MG63 (cell line): ENCODE measurements at regions not wholly inside any gene's neighbourhood (a gene's known extent, or its start where the extent isn't known, plus 50 kb on each side); places are given as distances from the start of the nearest gene placed in this dataset.
A peak's percentile ranks its signal among the peaks of the same experiment; 100 is the strongest.

ENCODE experiments used
- DNase-seq: peaks from one replicate; pipeline ENCODE4 v3.0.0-alpha.2; 2020
- H3K27me3 ChIP-seq: fragments of 250-450 bp; sonication (Bioruptor Pico); 2 replicates; pipeline ENCODE4 v1.5.1; 2020; ENCODE audit warnings: mild to moderate bottlenecking, moderate library complexity
- H3K36me3 ChIP-seq: fragments of 250-450 bp; sonication (Bioruptor Pico); 2 replicates; pipeline ENCODE4 v1.5.1; 2020; ENCODE audit warnings: mild to moderate bottlenecking, moderate library complexity
- H3K4me3 ChIP-seq: fragments of 250-450 bp; sonication (Bioruptor Pico); 2 replicates; pipeline ENCODE4 v1.5.1; 2020; ENCODE audit warnings: mild to moderate bottlenecking, moderate library complexity
- H3K9me3 ChIP-seq: fragments of 250-450 bp; sonication (Bioruptor Pico); 2 replicates; pipeline ENCODE4 v1.5.1; 2020; ENCODE audit warnings: mild to moderate bottlenecking, moderate library complexity

DNA sequence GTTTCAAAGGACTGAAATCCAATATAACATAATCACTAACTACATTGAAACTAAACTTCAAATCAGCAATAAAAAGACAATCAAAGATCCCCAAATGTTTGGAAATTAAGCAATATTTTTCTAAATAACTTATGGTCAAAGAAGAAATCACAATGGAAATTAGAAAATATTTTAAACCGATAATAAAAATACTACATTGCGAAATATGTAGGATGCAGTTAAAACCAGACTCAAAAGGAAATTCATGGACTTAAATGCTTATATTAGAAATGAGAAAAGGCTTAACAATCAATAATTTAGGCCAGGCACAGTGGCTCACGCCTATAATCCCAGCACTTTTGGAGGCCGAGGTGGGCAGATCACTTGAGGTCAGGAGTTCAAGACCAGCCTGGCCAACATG, 79.0 kb upstream of the HAAO start:
- H3K4me3 ChIP-seq = no peak overlapping the region
- peaks cover 20% of the 10 kb centered on the region for H3K9me3 ChIP-seq
- H3K27me3 ChIP-seq = no peaks in the 10 kb centered on the region
- H3K36me3 ChIP-seq = no peaks in the 10 kb centered on the region
- no peak for DNase-seq

- DNase-seq = no peak
- Histone ChIP-seq H3K36me3 (no peaks in the 10 kb centered on the region), H3K27me3 (no peaks in the 10 kb centered on the region), H3K9me3 (peaks cover 20% of the 10 kb centered on the region), H3K4me3 (no peak overlapping the region)
Observed at GRCh38 chr2:42868874-42869273, 76.5 kb upstream of the HAAO start.

- H3K27me3 ChIP-seq = no peaks in the 10 kb centered on the region
- DNase-seq = no peak
- H3K9me3 ChIP-seq = peaks cover 20% of the 10 kb centered on the region
- H3K36me3 ChIP-seq = no peaks in the 10 kb centered on the region
- H3K4me3 ChIP-seq = no peak overlapping the region
Observed at GRCh38 chr2:42868096-42868495, 75.7 kb upstream of the HAAO start.

- no peaks in the 10 kb centered on the region for H3K36me3 ChIP-seq
- DNase-seq = no peak
- no peaks in the 10 kb centered on the region for H3K27me3 ChIP-seq
- peaks cover 20% of the 10 kb centered on the region for H3K9me3 ChIP-seq
- H3K4me3 ChIP-seq = no peak overlapping the region
Observed at GRCh38 chr2:42867093-42868065, 75.0 kb upstream of the HAAO start.

DNA sequence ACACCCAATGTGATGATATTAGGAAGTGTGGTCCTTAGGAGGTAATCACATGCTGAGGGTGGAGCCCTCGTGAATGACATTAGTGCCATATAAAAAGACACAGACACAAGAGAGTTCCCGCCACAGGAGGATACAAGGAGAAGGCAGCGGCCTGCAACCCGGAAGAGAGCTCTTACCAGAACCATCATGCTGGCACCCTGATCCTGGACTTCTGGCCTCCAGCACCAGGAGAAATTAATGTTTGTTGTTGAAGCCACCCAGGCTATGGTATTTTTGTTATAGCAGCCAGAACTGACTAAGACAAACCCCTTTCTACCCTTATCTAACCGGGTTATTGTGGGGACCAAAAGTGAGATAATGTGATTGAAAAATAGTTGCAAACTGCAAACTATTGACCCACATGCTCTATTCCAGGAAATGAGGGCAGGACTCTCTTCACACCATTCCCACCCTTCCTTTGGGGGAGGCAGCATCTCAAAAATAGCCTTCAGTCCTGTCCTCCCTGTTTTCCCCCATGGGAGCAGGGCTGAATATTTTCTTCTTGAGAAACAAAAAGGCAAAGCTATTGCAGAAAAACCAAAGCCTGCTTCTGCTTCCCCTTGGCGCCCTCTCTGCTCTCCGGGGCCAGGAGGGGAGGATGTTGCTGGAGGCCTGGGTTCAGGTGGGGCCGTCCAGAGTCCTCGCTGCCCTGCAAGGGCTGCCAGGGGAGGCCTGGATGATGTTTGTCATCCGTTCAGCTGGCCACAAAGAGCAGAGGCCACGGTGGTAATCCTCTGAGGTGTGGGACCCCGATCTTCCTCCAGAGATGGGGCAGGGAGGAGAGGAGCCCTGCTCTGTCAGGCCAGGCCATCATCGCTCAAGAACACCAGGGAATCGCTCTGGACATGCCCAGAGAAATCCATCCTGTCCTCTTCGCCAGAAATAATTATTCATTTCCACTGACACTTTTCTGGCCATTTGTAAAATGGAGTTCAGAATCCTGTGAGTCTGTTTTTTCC, 73.8 kb upstream of the HAAO start:
- Histone ChIP-seq H3K9me3 (peaks cover 20% of the 10 kb centered on the region), H3K36me3 (no peaks in the 10 kb centered on the region), H3K27me3 (no peaks in the 10 kb centered on the region), H3K4me3 (no peak overlapping the region)
- DNase-seq = no peak

GRCh38 chr2:42864641-42865280, 72.4 kb upstream of the HAAO start:
- H3K4me3 ChIP-seq = no peak overlapping the region
- H3K36me3 ChIP-seq = no peaks in the 10 kb centered on the region
- DNase-seq = no peak
- H3K9me3 ChIP-seq = peaks cover 18% of the 10 kb centered on the region
- no peaks in the 10 kb centered on the region for H3K27me3 ChIP-seq

DNA sequence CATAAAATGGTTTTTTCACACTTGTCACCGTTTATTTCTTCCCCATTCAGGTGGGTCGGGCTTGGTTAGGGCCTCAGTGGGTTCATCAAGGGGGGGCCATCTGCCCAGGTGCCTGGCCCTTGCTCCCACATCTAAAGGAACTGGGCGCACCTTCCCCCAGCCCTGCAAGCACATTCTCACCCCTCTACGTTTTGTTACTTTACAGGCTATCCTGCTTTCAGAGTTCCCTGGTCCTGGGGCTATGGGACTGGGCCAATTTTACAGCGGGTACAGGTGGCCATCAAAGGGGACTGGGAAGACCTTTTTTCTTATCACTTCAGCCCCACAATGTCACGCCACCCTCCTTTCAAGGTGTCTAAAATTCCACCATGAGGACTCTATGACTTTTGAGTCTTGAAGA, 71.8 kb upstream of the HAAO start:
- no peaks in the 10 kb centered on the region for H3K36me3 ChIP-seq
- peaks cover 14% of the 10 kb centered on the region for H3K9me3 ChIP-seq
- no peaks in the 10 kb centered on the region for H3K27me3 ChIP-seq
- H3K4me3 ChIP-seq = no peak overlapping the region
- DNase-seq = no peak

DNA sequence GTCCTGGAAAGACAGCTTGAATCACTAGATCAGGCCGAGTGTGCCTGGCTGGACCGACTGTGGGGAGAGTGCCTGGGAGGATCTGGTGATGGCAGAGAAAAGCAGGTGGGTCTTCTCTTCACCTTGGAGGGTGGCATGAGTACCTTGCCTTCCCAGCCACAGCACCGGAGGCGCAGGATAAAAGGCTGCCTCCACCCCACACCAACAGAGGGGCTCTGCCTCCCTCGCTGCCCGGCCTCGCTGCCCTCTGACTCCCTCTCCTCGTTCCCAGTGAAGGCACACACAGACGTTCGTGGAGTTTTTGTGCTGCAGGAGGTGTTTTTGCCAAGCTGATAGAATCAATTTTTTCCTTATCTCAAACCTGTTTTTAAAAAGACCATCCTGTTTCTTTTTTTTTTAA, 71.4 kb upstream of the HAAO start:
- Histone ChIP-seq H3K27me3 (no peaks in the 10 kb centered on the region), H3K36me3 (no peaks in the 10 kb centered on the region), H3K4me3 (no peak overlapping the region), H3K9me3 (peaks cover 10% of the 10 kb centered on the region)
- DNase-seq = no peak

GRCh38 chr2:42863320-42863719, 70.9 kb upstream of the HAAO start:
- no peaks in the 10 kb centered on the region for H3K27me3 ChIP-seq
- peaks cover 5% of the 10 kb centered on the region for H3K9me3 ChIP-seq
- H3K36me3 ChIP-seq = no peaks in the 10 kb centered on the region
- H3K4me3 ChIP-seq = no peak overlapping the region
- DNase-seq = no peak

DNA sequence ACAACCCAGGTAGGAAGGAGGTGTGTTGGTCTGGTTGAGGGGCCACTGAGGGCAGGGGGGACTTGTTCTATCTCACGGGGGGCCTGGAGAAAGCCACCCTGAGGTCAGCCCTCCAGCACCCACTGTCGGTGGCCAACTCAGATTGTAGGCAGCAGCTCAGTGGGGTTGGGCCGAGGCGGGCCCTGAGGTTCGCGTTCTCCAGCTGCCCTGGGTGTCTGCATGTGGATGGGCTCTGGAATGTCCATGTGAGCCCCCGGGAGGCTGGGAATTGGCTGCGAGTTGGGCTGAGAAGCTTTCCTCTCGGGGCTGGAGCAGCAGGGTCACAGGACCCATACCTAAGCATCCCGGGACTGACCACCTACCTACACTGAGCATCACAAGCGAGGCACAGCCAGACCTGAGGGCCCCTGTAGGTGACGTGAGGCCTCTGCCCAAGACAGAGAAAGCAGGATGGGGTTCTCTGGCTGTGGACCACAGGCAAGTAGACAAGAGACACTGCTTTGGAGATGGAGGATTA, 70.3 kb upstream of the HAAO start:
- no peak overlapping the region for H3K4me3 ChIP-seq
- no peaks in the 10 kb centered on the region for H3K27me3 ChIP-seq
- no peak for DNase-seq
- no peaks in the 10 kb centered on the region for H3K36me3 ChIP-seq
- H3K9me3 ChIP-seq = no peaks in the 10 kb centered on the region

DNA sequence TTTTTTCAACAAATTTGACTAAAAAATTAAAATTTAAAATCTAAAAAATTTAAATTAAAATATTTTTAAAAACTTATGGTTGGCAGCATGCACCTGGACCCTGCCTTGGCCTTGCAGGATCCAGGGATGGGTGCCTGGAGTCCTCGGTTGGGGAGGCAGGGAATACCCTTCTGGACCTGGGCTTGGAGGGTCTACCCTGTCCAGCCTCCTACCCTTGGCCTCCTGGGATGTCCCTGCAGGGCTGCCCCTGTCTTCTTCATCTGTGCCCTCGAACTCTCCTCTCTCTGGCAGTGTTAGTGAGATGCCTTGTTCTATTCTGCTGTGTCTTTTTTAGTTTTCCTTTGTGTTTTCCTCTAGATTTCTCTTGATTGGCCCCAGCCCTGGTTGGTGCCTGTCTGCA, 68.9 kb upstream of the HAAO start:
- Histone ChIP-seq H3K27me3 (no peaks in the 10 kb centered on the region), H3K36me3 (no peaks in the 10 kb centered on the region), H3K9me3 (no peaks in the 10 kb centered on the region), H3K4me3 (no peak overlapping the region)
- no peak for DNase-seq

DNA sequence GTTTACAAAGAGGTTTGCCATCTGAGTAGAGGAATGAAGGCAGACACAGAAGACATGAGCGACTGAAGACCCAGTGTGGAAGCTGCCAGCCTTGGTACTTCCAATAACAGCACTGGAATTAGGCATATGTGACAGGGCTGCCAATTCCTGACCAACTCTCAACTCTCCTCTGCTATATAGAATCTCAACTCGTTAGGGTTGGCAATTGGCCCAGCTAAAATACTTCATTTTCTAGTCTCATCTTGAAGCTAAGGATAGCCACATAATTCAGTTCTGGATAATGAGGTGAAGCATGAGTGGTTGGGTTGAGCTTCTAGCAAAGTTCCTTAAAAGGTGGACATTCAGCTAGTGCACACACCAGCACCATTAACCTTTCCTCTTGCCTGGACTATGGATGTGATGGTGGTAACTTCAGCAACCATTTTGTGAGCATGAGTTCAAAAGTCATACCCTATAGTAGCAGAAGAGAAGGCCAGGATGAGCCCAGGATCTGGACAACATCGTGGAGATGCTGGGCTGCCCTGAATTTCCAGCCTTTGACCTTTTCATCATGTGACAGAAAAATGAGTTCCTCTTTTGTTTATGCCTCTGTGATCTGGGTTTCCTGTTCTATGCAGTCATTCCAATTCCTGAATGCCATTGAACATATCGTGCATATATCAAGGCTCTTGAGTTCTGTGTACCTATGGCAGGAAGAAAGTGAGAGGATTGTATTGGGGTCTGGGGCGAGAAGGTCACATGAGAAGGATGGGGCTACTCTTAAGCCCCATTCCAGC, 68.1 kb upstream of the HAAO start:
- Histone ChIP-seq H3K4me3 (no peak overlapping the region), H3K36me3 (no peaks in the 10 kb centered on the region), H3K9me3 (no peaks in the 10 kb centered on the region), H3K27me3 (no peaks in the 10 kb centered on the region)
- DNase-seq = no peak

- DNase-seq = no peak
- no peaks in the 10 kb centered on the region for H3K27me3 ChIP-seq
- no peak overlapping the region for H3K4me3 ChIP-seq
- H3K9me3 ChIP-seq = no peaks in the 10 kb centered on the region
- H3K36me3 ChIP-seq = no peaks in the 10 kb centered on the region
Observed at GRCh38 chr2:42859791-42860190, 67.4 kb upstream of the HAAO start.

DNA sequence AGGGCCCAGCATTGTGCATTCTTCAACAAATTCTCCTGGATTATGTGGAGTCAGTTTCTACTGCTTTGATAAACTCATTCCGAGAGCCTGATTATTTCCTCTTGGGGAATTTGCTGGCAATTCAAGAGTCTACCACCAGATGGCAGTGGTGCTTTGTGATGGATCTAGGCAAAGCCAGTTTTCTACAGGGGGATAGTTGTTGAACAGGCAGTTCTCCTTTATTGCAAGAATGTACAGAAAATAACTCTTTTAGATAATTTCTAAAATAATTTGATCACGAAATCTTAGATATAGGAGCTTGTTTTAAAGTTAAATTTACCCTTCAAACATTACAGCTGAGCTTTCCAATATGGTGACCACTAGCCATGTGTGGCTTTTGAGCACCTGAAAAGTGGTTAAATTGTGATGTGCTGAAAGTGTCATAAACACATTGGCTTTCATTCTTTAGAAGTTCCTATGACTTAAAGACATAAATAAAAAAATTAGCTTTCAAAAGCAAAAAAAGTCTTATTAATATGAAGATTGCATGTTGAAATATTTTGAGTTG, 66.7 kb upstream of the HAAO start:
- H3K9me3 ChIP-seq = no peaks in the 10 kb centered on the region
- no peaks in the 10 kb centered on the region for H3K27me3 ChIP-seq
- peak; percentile 42 for DNase-seq

GRCh38 chr2:42858140-42859005, 66.0 kb upstream of the HAAO start:
- no peaks in the 10 kb centered on the region for H3K36me3 ChIP-seq
- H3K27me3 ChIP-seq = no peaks in the 10 kb centered on the region
- no peak overlapping the region for H3K4me3 ChIP-seq
- H3K9me3 ChIP-seq = no peaks in the 10 kb centered on the region
- DNase-seq = no peak

More for the DNA sequence above, 66.7 kb upstream of the HAAO start:
- Histone ChIP-seq H3K4me3 (no peak overlapping the region), H3K36me3 (no peaks in the 10 kb centered on the region)
